Nephron (organoid): ENCODE measurements at regions not wholly inside any gene's neighbourhood (a gene's known extent, or its start where the extent isn't known, plus 50 kb on each side); places are given as distances from the start of the nearest gene placed in this dataset.
"Not testable (repeated sequence)": the region's sequence is repeated elsewhere in the genome, so short reads cannot be mapped to it uniquely, and the experiment has no call there.

Source experiments
- H3K27ac Mint-ChIP-seq, 3 experiments: 2 replicates each; pipeline ENCODE4 v1.8.0; 2020; ENCODE audit warnings: mixed read lengths in 3 of 3, mild to moderate bottlenecking in 2 of 3, moderate library complexity in 1 of 3
- H3K27me3 Mint-ChIP-seq: 2 replicates; pipeline ENCODE4 v1.8.0; 2021; ENCODE audit warnings: low read depth, mild to moderate bottlenecking, moderate library complexity, mixed read lengths
- H3K36me3 Mint-ChIP-seq: 2 replicates; pipeline ENCODE4 v1.8.0; 2020; ENCODE audit warnings: low read depth, mixed read lengths
- H3K4me1 Mint-ChIP-seq: 2 replicates; pipeline ENCODE4 v1.8.0; 2020; ENCODE audit warnings: mixed read lengths
- H3K4me3 Mint-ChIP-seq, 3 experiments: 2 replicates each; pipeline ENCODE4 v1.8.0; 2020; ENCODE audit warnings: mild to moderate bottlenecking in 3 of 3, mixed read lengths in 3 of 3, moderate library complexity in 2 of 3
- H3K9me3 Mint-ChIP-seq: 2 replicates; pipeline ENCODE4 v1.8.0; 2020; ENCODE audit warnings: mixed read lengths
- CTCF ChIP-seq, 3 experiments: fragments of 200-600 bp; sonication (generic); IDR thresholded peaks; one replicate each; pipeline ENCODE4 v1.5.0; 2021; ENCODE audit warnings: antibody characterized with exemption in 3 of 3; ENCODE audit not compliant: unreplicated experiment in 3 of 3

- not testable (repeated sequence) for H3K27ac Mint-ChIP-seq, H3K4me1 Mint-ChIP-seq, H3K27me3 Mint-ChIP-seq, H3K4me3 Mint-ChIP-seq, H3K36me3 Mint-ChIP-seq
- peaks cover 26% of the 10 kb centered on the region for H3K9me3 Mint-ChIP-seq
Measured at GRCh38 chr5:44756097-44756496, 52.6 kb upstream of the MRPS30 start.

- Mint-ChIP-seq H3K27me3 (no peaks in the 10 kb centered on the region), H3K9me3 (no peaks in the 10 kb centered on the region), H3K4me1 (no peaks in the 10 kb centered on the region), H3K36me3 (no peaks in the 10 kb centered on the region), H3K27ac (no peak overlapping the region), H3K4me3 (no peak overlapping the region)
- no peak for TF ChIP-seq CTCF (IDR thresholded peaks at IDR 0.05; ENCODE audit: unreplicated experiment in 3 of 3)
Measured at GRCh38 chr5:44747396-44747795, 61.4 kb upstream of the MRPS30 start.

- no peaks in the 10 kb centered on the region for H3K4me1 Mint-ChIP-seq
Measured at GRCh38 chr5:44740660-44741059, 68.1 kb upstream of the MRPS30 start.

GRCh38 chr5:44729536-44729935, 79.2 kb upstream of the MRPS30 start:
- H3K4me3 Mint-ChIP-seq: no peak overlapping the region
- H3K4me1 Mint-ChIP-seq: no peaks in the 10 kb centered on the region
- no peak for TF ChIP-seq CTCF (IDR thresholded peaks at IDR 0.05; ENCODE audit: unreplicated experiment in 3 of 3)
- no peaks in the 10 kb centered on the region for H3K27me3 Mint-ChIP-seq
- peaks cover 7% of the 10 kb centered on the region for H3K9me3 Mint-ChIP-seq
- no peaks in the 10 kb centered on the region for H3K36me3 Mint-ChIP-seq
- H3K27ac Mint-ChIP-seq: no peak overlapping the region

More at GRCh38 chr5:44740660-44741059, 68.1 kb upstream of the MRPS30 start:
- TF ChIP-seq CTCF (IDR thresholded peaks at IDR 0.05; ENCODE audit: unreplicated experiment in 3 of 3): no peak
- H3K9me3 Mint-ChIP-seq: no peaks in the 10 kb centered on the region
- H3K36me3 Mint-ChIP-seq: no peaks in the 10 kb centered on the region
- no peaks in the 10 kb centered on the region for H3K27me3 Mint-ChIP-seq
- H3K27ac Mint-ChIP-seq: no peak overlapping the region
- H3K4me3 Mint-ChIP-seq: no peak overlapping the region

- Mint-ChIP-seq H3K4me3 (no peak overlapping the region), H3K27me3 (no peaks in the 10 kb centered on the region), H3K9me3 (no peaks in the 10 kb centered on the region), H3K27ac (peak overlapping the region in 2 of 3 experiments; percentile 10 to 83), H3K4me1 (no peaks in the 10 kb centered on the region), H3K36me3 (no peaks in the 10 kb centered on the region)
- no peak for TF ChIP-seq CTCF (IDR thresholded peaks at IDR 0.05; ENCODE audit: unreplicated experiment in 3 of 3)
Measured at GRCh38 chr5:44727100-44727499, 81.6 kb upstream of the MRPS30 start.

GRCh38 chr5:44719856-44720255, 88.9 kb upstream of the MRPS30 start:
- TF ChIP-seq CTCF (IDR thresholded peaks at IDR 0.05; ENCODE audit: unreplicated experiment in 3 of 3): no peak
- Mint-ChIP-seq H3K36me3 (no peaks in the 10 kb centered on the region), H3K9me3 (no peaks in the 10 kb centered on the region), H3K27me3 (no peaks in the 10 kb centered on the region), H3K4me3 (no peak overlapping the region), H3K27ac (no peak overlapping the region), H3K4me1 (peaks cover 7% of the 10 kb centered on the region)
